ENCODE measurements at regions not wholly inside any gene's neighbourhood (a gene's known extent, or its start where the extent isn't known, plus 50 kb on each side); places are given as distances from the start of the nearest gene placed in this dataset.
A peak's percentile ranks its signal among the peaks of the same experiment; 100 is the strongest.

GRCh38 chr6:6918216-6918983 lies 189.4 kb upstream of the RREB1 start:
- no peak for TF ChIP-seq CTCF (IDR thresholded peaks at IDR 0.05; ENCODE audit: low read length, missing control alignments)
- peak; percentile 82 for DNase-seq (ENCODE audit: low read depth)
- H3K4me3 ChIP-seq (replicated peaks; ENCODE audit: low read depth, low read length), result no peak overlapping the region

- no peak for TF ChIP-seq CTCF (IDR thresholded peaks at IDR 0.05; ENCODE audit: low read length, missing control alignments)
- no peak for DNase-seq (ENCODE audit: low read depth)
- no peak overlapping the region for H3K4me3 ChIP-seq (replicated peaks; ENCODE audit: low read depth, low read length)
Observed at GRCh38 chr6:6919173-6919572, 188.6 kb upstream of the RREB1 start.

GRCh38 chr6:6920114-6920986 lies 187.4 kb upstream of the RREB1 start:
- no peak overlapping the region for H3K4me3 ChIP-seq (replicated peaks; ENCODE audit: low read depth, low read length)
- TF ChIP-seq CTCF (IDR thresholded peaks at IDR 0.05; ENCODE audit: low read length, missing control alignments), result no peak
- DNase-seq (ENCODE audit: low read depth), result no peak

GRCh38 chr6:6920987-6921313 lies 186.8 kb upstream of the RREB1 start:
- TF ChIP-seq CTCF (IDR thresholded peaks at IDR 0.05; ENCODE audit: low read length, missing control alignments), result no peak
- DNase-seq (ENCODE audit: low read depth), result no peak
- no peak overlapping the region for H3K4me3 ChIP-seq (replicated peaks; ENCODE audit: low read depth, low read length)

GRCh38 chr6:6922166-6922565 lies 185.6 kb upstream of the RREB1 start:
- no peak overlapping the region for H3K4me3 ChIP-seq (replicated peaks; ENCODE audit: low read depth, low read length)
- no peak for DNase-seq (ENCODE audit: low read depth)
- TF ChIP-seq CTCF (IDR thresholded peaks at IDR 0.05; ENCODE audit: low read length, missing control alignments), result no peak

GRCh38 chr6:6923605-6924004 lies 184.2 kb upstream of the RREB1 start:
- no peak for TF ChIP-seq CTCF (IDR thresholded peaks at IDR 0.05; ENCODE audit: low read length, missing control alignments)
- DNase-seq (ENCODE audit: low read depth), result no peak
- H3K4me3 ChIP-seq (replicated peaks; ENCODE audit: low read depth, low read length), result no peak overlapping the region

All from fibroblast of pulmonary artery (primary cell).